ENCODE measurements at regions not wholly inside any gene's neighbourhood (a gene's known extent, or its start where the extent isn't known, plus 50 kb on each side); places are given as distances from the start of the nearest gene placed in this dataset.

GRCh38 chr10:29068302-29068701, 220.6 kb upstream of the LYZL1 start:
- H2AFZ ChIP-seq (ENCODE audit: low read length): no peak overlapping the region
- H4K20me1 ChIP-seq (ENCODE audit: insufficient read depth, low read length): no peaks in the 10 kb centered on the region
- H3F3A ChIP-seq (ENCODE audit: insufficient read depth, low read length): no peaks in the 10 kb centered on the region
- no peak for TF ChIP-seq CTCF (IDR thresholded peaks at IDR 0.05; ENCODE audit: low read length)
- TF ChIP-seq EZH2 (IDR thresholded peaks at IDR 0.05; ENCODE audit: borderline replicate concordance, low read length): no peak
- no peaks in the 10 kb centered on the region for H3K36me3 ChIP-seq (ENCODE audit: insufficient read depth, low read length)
- no peaks in the 10 kb centered on the region for H3K9me2 ChIP-seq (ENCODE audit: low read depth, low read length)
- no peak overlapping the region for H3K27ac ChIP-seq (ENCODE audit: low read depth, low read length, poor library complexity, severe bottlenecking)
- H3K4me1 ChIP-seq (ENCODE audit: insufficient read depth, low read length, severe bottlenecking): no peaks in the 10 kb centered on the region
- no peak overlapping the region for H3K9ac ChIP-seq (ENCODE audit: low read length)
- H3K27me3 ChIP-seq (ENCODE audit: insufficient read depth, low read length): no peaks in the 10 kb centered on the region
- H3K79me2 ChIP-seq (ENCODE audit: insufficient read depth, low read length): no peaks in the 10 kb centered on the region
- H3K4me2 ChIP-seq (ENCODE audit: low read length): no peak overlapping the region
- no peaks in the 10 kb centered on the region for H3K9me3 ChIP-seq (ENCODE audit: low read length)
- H3K4me3 ChIP-seq (ENCODE audit: low read depth, low read length, poor library complexity, severe bottlenecking): no peak overlapping the region

GRCh38 chr10:29068966-29069365, 219.9 kb upstream of the LYZL1 start:
- H3K36me3 ChIP-seq (ENCODE audit: insufficient read depth, low read length): no peaks in the 10 kb centered on the region
- H4K20me1 ChIP-seq (ENCODE audit: insufficient read depth, low read length): no peaks in the 10 kb centered on the region
- no peaks in the 10 kb centered on the region for H3K9me2 ChIP-seq (ENCODE audit: low read depth, low read length)
- no peak overlapping the region for H3K4me3 ChIP-seq (ENCODE audit: low read depth, low read length, poor library complexity, severe bottlenecking)
- no peaks in the 10 kb centered on the region for H3K27me3 ChIP-seq (ENCODE audit: insufficient read depth, low read length)
- H3K4me1 ChIP-seq (ENCODE audit: insufficient read depth, low read length, severe bottlenecking): no peaks in the 10 kb centered on the region
- no peak overlapping the region for H3K9ac ChIP-seq (ENCODE audit: low read length)
- H3F3A ChIP-seq (ENCODE audit: insufficient read depth, low read length): no peaks in the 10 kb centered on the region
- H3K27ac ChIP-seq (ENCODE audit: low read depth, low read length, poor library complexity, severe bottlenecking): no peak overlapping the region
- H3K9me3 ChIP-seq (ENCODE audit: low read length): no peaks in the 10 kb centered on the region
- no peak for TF ChIP-seq CTCF (IDR thresholded peaks at IDR 0.05; ENCODE audit: low read length)
- no peak for TF ChIP-seq EZH2 (IDR thresholded peaks at IDR 0.05; ENCODE audit: borderline replicate concordance, low read length)
- H3K79me2 ChIP-seq (ENCODE audit: insufficient read depth, low read length): no peaks in the 10 kb centered on the region
- H3K4me2 ChIP-seq (ENCODE audit: low read length): no peak overlapping the region
- H2AFZ ChIP-seq (ENCODE audit: low read length): no peak overlapping the region

- Histone ChIP-seq H3K9me2 (ENCODE audit: low read depth, low read length) (no peaks in the 10 kb centered on the region), H3K36me3 (ENCODE audit: insufficient read depth, low read length) (no peaks in the 10 kb centered on the region), H3K4me2 (ENCODE audit: low read length) (no peak overlapping the region), H3K27ac (ENCODE audit: low read depth, low read length, poor library complexity, severe bottlenecking) (no peak overlapping the region), H3K9me3 (ENCODE audit: low read length) (no peaks in the 10 kb centered on the region), H4K20me1 (ENCODE audit: insufficient read depth, low read length) (no peaks in the 10 kb centered on the region), H3K27me3 (ENCODE audit: insufficient read depth, low read length) (no peaks in the 10 kb centered on the region), H3K9ac (ENCODE audit: low read length) (no peak overlapping the region), H3K4me3 (ENCODE audit: low read depth, low read length, poor library complexity, severe bottlenecking) (no peak overlapping the region), H2AFZ (ENCODE audit: low read length) (no peak overlapping the region), H3K79me2 (ENCODE audit: insufficient read depth, low read length) (no peaks in the 10 kb centered on the region), H3F3A (ENCODE audit: insufficient read depth, low read length) (no peaks in the 10 kb centered on the region), H3K4me1 (ENCODE audit: insufficient read depth, low read length, severe bottlenecking) (no peaks in the 10 kb centered on the region)
- no peak for TF ChIP-seq EZH2 (IDR thresholded peaks at IDR 0.05; ENCODE audit: borderline replicate concordance, low read length)
- TF ChIP-seq CTCF (IDR thresholded peaks at IDR 0.05; ENCODE audit: low read length): no peak
Observed at GRCh38 chr10:29069941-29070340, 218.9 kb upstream of the LYZL1 start.

Data from OCI-LY1 (cell line).